Colonic mucosa (tissue), 4 donors: ENCODE measurements at regions not wholly inside any gene's neighbourhood (a gene's known extent, or its start where the extent isn't known, plus 50 kb on each side); places are given as distances from the start of the nearest gene placed in this dataset.

Source experiments
- DNase-seq: peaks from one replicate; pipeline ENCODE4 v3.0.0-alpha.2; 2020
- H3K27ac ChIP-seq: fragments of 200-600 bp; one replicate; pipeline ENCODE4 v1.8.0; 2021
- H3K27me3 ChIP-seq: fragments of 200-600 bp; one replicate; pipeline ENCODE4 v1.8.0; 2021
- H3K36me3 ChIP-seq: fragments of 200-600 bp; one replicate; pipeline ENCODE4 v1.8.0; 2021
- H3K4me1 ChIP-seq: fragments of 200-600 bp; one replicate; pipeline ENCODE4 v1.8.0; 2021; ENCODE audit warnings: mild to moderate bottlenecking
- H3K4me3 ChIP-seq: fragments of 200-600 bp; one replicate; pipeline ENCODE4 v1.8.0; 2021
- H3K9ac ChIP-seq, 2 donors: one replicate each; pipeline ENCODE4 v1.7.0; 2013; ENCODE audit warnings: control low read depth in 2 of 2, low read depth in 2 of 2, low read length in 2 of 2
- H3K9me3 ChIP-seq: fragments of 200-600 bp; one replicate; pipeline ENCODE4 v1.8.0; 2021
- CTCF ChIP-seq: fragments of 200-600 bp; IDR thresholded peaks from one replicate; pipeline ENCODE4 v1.8.0; 2022; ENCODE audit warnings: antibody characterized with exemption, mild to moderate bottlenecking
- intact Hi-C: fragments of 100-400 bp; cut with DNase I; formaldehyde crosslinking; loops from one replicate; pipeline ENCODE4 v1.14.1; 2022
- donor health status: healthy.
- donor health status: DM: no; HTN: no; CAD: no.
- donor health status: DM: no; HTN: no; CAD: no.

- H3K27me3 ChIP-seq: no peaks in the 10 kb centered on the region
- H3K27ac ChIP-seq: no peak overlapping the region
- H3K4me3 ChIP-seq: no peak overlapping the region
- no peaks in the 10 kb centered on the region for H3K9me3 ChIP-seq
- no peak for DNase-seq
- no peak overlapping the region for H3K9ac ChIP-seq
- H3K36me3 ChIP-seq: no peaks in the 10 kb centered on the region
- no peaks in the 10 kb centered on the region for H3K4me1 ChIP-seq
- no peak for TF ChIP-seq CTCF
- intact Hi-C loops: no loop called here
Observed at GRCh38 chr21:16496609-16497008, 766.8 kb downstream of the USP25 start.

GRCh38 chr21:16500271-16500670 lies 770.5 kb downstream of the USP25 start:
- Histone ChIP-seq H3K4me1 (no peaks in the 10 kb centered on the region), H3K36me3 (no peaks in the 10 kb centered on the region), H3K4me3 (no peak overlapping the region), H3K27me3 (no peaks in the 10 kb centered on the region), H3K9me3 (no peaks in the 10 kb centered on the region), H3K9ac (no peak overlapping the region), H3K27ac (no peak overlapping the region)
- intact Hi-C loops: no loop called here
- no peak for DNase-seq
- no peak for TF ChIP-seq CTCF

- no peaks in the 10 kb centered on the region for H3K4me1 ChIP-seq
- DNase-seq: no peak
- H3K4me3 ChIP-seq: no peak overlapping the region
- intact Hi-C loops: no loop called here
- TF ChIP-seq CTCF: no peak
- no peaks in the 10 kb centered on the region for H3K27me3 ChIP-seq
- H3K9ac ChIP-seq: no peak overlapping the region
- no peaks in the 10 kb centered on the region for H3K36me3 ChIP-seq
- H3K9me3 ChIP-seq: no peaks in the 10 kb centered on the region
- no peak overlapping the region for H3K27ac ChIP-seq
Observed at GRCh38 chr21:16502273-16502672, 772.5 kb downstream of the USP25 start.

- no peaks in the 10 kb centered on the region for H3K36me3 ChIP-seq
- H3K9ac ChIP-seq: no peak overlapping the region
- intact Hi-C loops: no loop called here
- no peak overlapping the region for H3K4me3 ChIP-seq
- H3K9me3 ChIP-seq: no peaks in the 10 kb centered on the region
- H3K27ac ChIP-seq: no peak overlapping the region
- no peaks in the 10 kb centered on the region for H3K4me1 ChIP-seq
- DNase-seq: no peak
- H3K27me3 ChIP-seq: no peaks in the 10 kb centered on the region
- TF ChIP-seq CTCF: no peak
Observed at GRCh38 chr21:16502897-16503296, 773.1 kb downstream of the USP25 start.

- no peak for TF ChIP-seq CTCF
- Histone ChIP-seq H3K9me3 (no peaks in the 10 kb centered on the region), H3K9ac (no peak overlapping the region), H3K27ac (no peak overlapping the region), H3K36me3 (no peaks in the 10 kb centered on the region), H3K27me3 (no peaks in the 10 kb centered on the region), H3K4me1 (no peaks in the 10 kb centered on the region), H3K4me3 (no peak overlapping the region)
- DNase-seq: no peak
- intact Hi-C loops: no loop called here
Observed at GRCh38 chr21:16504281-16504680, 774.5 kb downstream of the USP25 start.

- Histone ChIP-seq H3K9me3 (no peaks in the 10 kb centered on the region), H3K9ac (no peak overlapping the region), H3K36me3 (no peaks in the 10 kb centered on the region), H3K27me3 (no peaks in the 10 kb centered on the region), H3K4me1 (no peaks in the 10 kb centered on the region), H3K4me3 (no peak overlapping the region), H3K27ac (no peak overlapping the region)
- DNase-seq: no peak
- no peak for TF ChIP-seq CTCF
- intact Hi-C loops: no loop called here
Observed at GRCh38 chr21:16504766-16505165, 775.0 kb downstream of the USP25 start.
